Body of pancreas (tissue), 4 donors: ENCODE measurements at regions not wholly inside any gene's neighbourhood (a gene's known extent, or its start where the extent isn't known, plus 50 kb on each side); places are given as distances from the start of the nearest gene placed in this dataset.

Experiments used
- ATAC-seq: fragments of 150-250 bp; one replicate; pipeline ENCODE4 v1.9.1; 2016
- DNase-seq, 4 donors: peaks; one replicate each; pipeline ENCODE4 v3.0.0-alpha.2; 2019
- H3K27ac ChIP-seq, 4 donors: fragments of 200-600 bp; sonication (generic); 1 replicate in 3 of 4; 2 replicates in 1 of 4; pipeline versions ENCODE4 v1.5.1 to v1.6.1; 2016 to 2019; ENCODE audit warnings: mild to moderate bottlenecking in 1 of 4, mixed read lengths in 1 of 4, moderate library complexity in 1 of 4
- H3K27me3 ChIP-seq, 2 donors: fragments of 200-600 bp; sonication (generic); one replicate each; pipeline ENCODE4 v1.6.0; 2016; ENCODE audit warnings: mild to moderate bottlenecking in 1 of 2
- H3K36me3 ChIP-seq, 2 donors: fragments of 200-600 bp; sonication (generic); replicated peaks in 1 of 2; 2 replicates each; pipeline ENCODE4 v1.5.1; 2016; ENCODE audit warnings: low read depth in 2 of 2; ENCODE audit not compliant: insufficient read depth in 1 of 2
- H3K4me1 ChIP-seq: fragments of 200-600 bp; sonication (generic); one replicate; pipeline ENCODE4 v1.6.0; 2016
- H3K4me3 ChIP-seq, 2 donors: fragments of 200-600 bp; sonication (generic); 1 replicate in 1 of 2; 2 replicates in 1 of 2; pipeline ENCODE4 v1.5.1; 2016 to 2019
- H3K9me3 ChIP-seq, 3 donors: fragments of 200-600 bp; sonication (generic); 1 replicate in 2 of 3; 2 replicates in 1 of 3; pipeline ENCODE4 v1.5.1; 2016
- CTCF ChIP-seq, 7 experiments: fragments of 450-650 bp in 4 of 7; fragments of 200-600 bp in 3 of 7; sonication (generic) in 3 of 7; IDR thresholded peaks; one replicate each; pipeline ENCODE4 v1.5.1; 2016 to 2019; ENCODE audit warnings: antibody characterized with exemption in 7 of 7
- POLR2A ChIP-seq, 3 donors: fragments of 450-650 bp; IDR thresholded peaks; one replicate each; pipeline ENCODE4 v1.6.1; 2016; ENCODE audit warnings: antibody characterized with exemption in 3 of 3, mild to moderate bottlenecking in 2 of 3
- WGBS, 2 donors: methylation state at CpG; one replicate each; pipeline ENCODE4 v1.1.5; 2017; 5-methylcytosine and 5-hydroxymethylcytosine counted together
- intact Hi-C: fragments of 100-400 bp; cut with DNase I; formaldehyde crosslinking; loops from one replicate; pipeline ENCODE4 v1.15.1; 2023

GRCh38 chr1:213884942-213885341 lies 102.8 kb upstream of the PROX1 start:
- WGBS, 2 donors = 90 to 94% methylated on average over 4 of the region's 4 CpGs
- intact Hi-C loops = no loop called here
- TF ChIP-seq POLR2A (IDR thresholded peaks at IDR 0.05) = no peak

GRCh38 chr1:213887842-213888241 lies 99.9 kb upstream of the PROX1 start:
- intact Hi-C loops = no loop called here
- TF ChIP-seq CTCF (IDR thresholded peaks at IDR 0.05) (no peak), POLR2A (IDR thresholded peaks at IDR 0.05) (no peak)
- H3K4me1 ChIP-seq = no peaks in the 10 kb centered on the region
- no peak overlapping the region for H3K4me3 ChIP-seq
- no peak overlapping the region for H3K27ac ChIP-seq
- 89 to 94% methylated on average over 1 of the region's 1 CpG for WGBS, 2 donors
- no peaks in the 10 kb centered on the region for H3K36me3 ChIP-seq
- DNase-seq (no peak), ATAC-seq (no peak)
- no peaks in the 10 kb centered on the region for H3K27me3 ChIP-seq
- no peaks in the 10 kb centered on the region for H3K9me3 ChIP-seq

More at GRCh38 chr1:213884942-213885341, 102.8 kb upstream of the PROX1 start:
- Histone ChIP-seq H3K27me3 (no peaks in the 10 kb centered on the region), H3K4me1 (no peaks in the 10 kb centered on the region), H3K27ac (no peak overlapping the region), H3K4me3 (no peak overlapping the region), H3K36me3 (no peaks in the 10 kb centered on the region), H3K9me3 (no peaks in the 10 kb centered on the region)
- DNase-seq = no peak
- ATAC-seq = no peak

GRCh38 chr1:213891989-213892902 lies 95.5 kb upstream of the PROX1 start:
- no peaks in the 10 kb centered on the region for H3K9me3 ChIP-seq
- no peak overlapping the region for H3K4me3 ChIP-seq
- intact Hi-C loops = no loop called here
- TF ChIP-seq POLR2A (IDR thresholded peaks at IDR 0.05) (no peak), CTCF (IDR thresholded peaks at IDR 0.05) (no peak)
- no peaks in the 10 kb centered on the region for H3K36me3 ChIP-seq
- ATAC-seq (no peak), DNase-seq (no peak)
- H3K4me1 ChIP-seq = peaks cover 5% of the 10 kb centered on the region
- H3K27ac ChIP-seq = no peak overlapping the region
- H3K27me3 ChIP-seq = no peaks in the 10 kb centered on the region
- WGBS, 2 donors = 78 to 84% methylated on average over 6 of the region's 6 CpGs

GRCh38 chr1:213898684-213899083 lies 89.1 kb upstream of the PROX1 start:
- ATAC-seq (no peak), DNase-seq (no peak)
- Histone ChIP-seq H3K4me3 (no peak overlapping the region), H3K27me3 (no peaks in the 10 kb centered on the region), H3K27ac (no peak overlapping the region), H3K4me1 (peaks cover 5% of the 10 kb centered on the region), H3K9me3 (no peaks in the 10 kb centered on the region), H3K36me3 (no peaks in the 10 kb centered on the region)
- WGBS, 2 donors = 91 to 94% methylated on average over 4 of the region's 4 CpGs
- TF ChIP-seq CTCF (IDR thresholded peaks at IDR 0.05) = no peak
- no peak for TF ChIP-seq POLR2A (IDR thresholded peaks at IDR 0.05)
- intact Hi-C loops = no loop called here

GRCh38 chr1:213899413-213899812 lies 88.4 kb upstream of the PROX1 start:
- H3K27me3 ChIP-seq = no peaks in the 10 kb centered on the region
- intact Hi-C loops = no loop called here
- TF ChIP-seq CTCF (IDR thresholded peaks at IDR 0.05) (no peak), POLR2A (IDR thresholded peaks at IDR 0.05) (no peak)
- no peak for ATAC-seq
- no peaks in the 10 kb centered on the region for H3K9me3 ChIP-seq
- H3K4me1 ChIP-seq = no peaks in the 10 kb centered on the region
- DNase-seq = no peak
- no peaks in the 10 kb centered on the region for H3K36me3 ChIP-seq
- no peak overlapping the region for H3K27ac ChIP-seq
- H3K4me3 ChIP-seq = no peak overlapping the region
- 62 to 80% methylated on average over 4 of the region's 4 CpGs for WGBS, 2 donors
